H9 (cell line): ENCODE measurements at regions not wholly inside any gene's neighbourhood (a gene's known extent, or its start where the extent isn't known, plus 50 kb on each side); places are given as distances from the start of the nearest gene placed in this dataset.

Experiments used
- DNase-seq: peaks from one replicate; pipeline ENCODE4 v3.0.0-alpha.2; 2017
- H2AFZ ChIP-seq: one replicate; pipeline ENCODE4 v1.6.1; 2013; ENCODE audit warnings: mild to moderate bottlenecking, low read length, control low read depth, moderate library complexity
- H2AK5ac ChIP-seq: 2 replicates; pipeline ENCODE4 v1.6.1; 2013; ENCODE audit warnings: low read length, control low read depth, mixed read lengths; ENCODE audit not compliant: insufficient read length
- H2BK120ac ChIP-seq: one replicate; pipeline ENCODE4 v1.6.1; 2013; ENCODE audit warnings: low read depth, mild to moderate bottlenecking, low read length, control low read depth, inconsistent platforms; ENCODE audit not compliant: poor library complexity, severe bottlenecking
- H2BK12ac ChIP-seq: 2 replicates; pipeline ENCODE4 v1.6.1; 2013; ENCODE audit warnings: low read length, control low read depth, mixed read lengths, low read depth; ENCODE audit not compliant: insufficient read length
- H2BK15ac ChIP-seq: 2 replicates; pipeline ENCODE4 v1.6.1; 2013; ENCODE audit warnings: low read depth, low read length, control low read depth
- H2BK20ac ChIP-seq: one replicate; pipeline ENCODE4 v1.6.1; 2013; ENCODE audit warnings: low read depth, mild to moderate bottlenecking, low read length, control low read depth, inconsistent platforms; ENCODE audit not compliant: poor library complexity, severe bottlenecking
- H2BK5ac ChIP-seq: 2 replicates; pipeline ENCODE4 v1.6.1; 2013; ENCODE audit warnings: low read length, control low read depth, mixed read lengths; ENCODE audit not compliant: insufficient read length
- H3K14ac ChIP-seq: 2 replicates; pipeline ENCODE4 v1.6.1; 2013; ENCODE audit warnings: low read length, control low read depth; ENCODE audit not compliant: insufficient read depth
- H3K18ac ChIP-seq: 2 replicates; pipeline ENCODE4 v1.6.1; 2013; ENCODE audit warnings: low read depth, mild to moderate bottlenecking, mixed read lengths, low read length, control low read depth; ENCODE audit not compliant: insufficient read length
- H3K23ac ChIP-seq: 2 replicates; pipeline ENCODE4 v1.6.1; 2013; ENCODE audit warnings: low read length, control low read depth, mixed read lengths, low read depth; ENCODE audit not compliant: insufficient read length
- H3K23me2 ChIP-seq: 2 replicates; pipeline ENCODE4 v1.6.1; 2013; ENCODE audit warnings: low read depth, mild to moderate bottlenecking, mixed read lengths, low read length, control low read depth; ENCODE audit not compliant: insufficient read length, poor library complexity, severe bottlenecking
- H3K27ac ChIP-seq: 2 replicates; pipeline ENCODE4 v1.5.1; 2013; ENCODE audit warnings: low read length, control low read depth, mixed read lengths, low read depth; ENCODE audit not compliant: insufficient read length
- H3K27me3 ChIP-seq: 2 replicates; pipeline ENCODE4 v1.6.1; 2013; ENCODE audit warnings: low read length, control low read depth, inconsistent platforms; ENCODE audit not compliant: insufficient read depth
- H3K4ac ChIP-seq: 2 replicates; pipeline ENCODE4 v1.6.1; 2013; ENCODE audit warnings: low read depth, mild to moderate bottlenecking, control low read depth, inconsistent platforms, low read length, moderate library complexity
- H3K4me1 ChIP-seq: 2 replicates; pipeline ENCODE4 v1.6.1; 2013; ENCODE audit warnings: low read length, control low read depth, inconsistent platforms; ENCODE audit not compliant: insufficient read depth
- H3K4me2 ChIP-seq: 2 replicates; pipeline ENCODE4 v1.6.1; 2013; ENCODE audit warnings: low read length, control low read depth, mixed read lengths; ENCODE audit not compliant: insufficient read length, insufficient read depth
- H3K56ac ChIP-seq: 2 replicates; pipeline ENCODE4 v1.6.1; 2013; ENCODE audit warnings: low read depth, mild to moderate bottlenecking, mixed read lengths, low read length, control low read depth; ENCODE audit not compliant: insufficient read length
- H3K79me1 ChIP-seq: 2 replicates; pipeline ENCODE4 v1.6.1; 2013; ENCODE audit warnings: low read depth, mild to moderate bottlenecking, moderate library complexity, low read length, control low read depth, inconsistent platforms; ENCODE audit not compliant: insufficient read depth, poor library complexity, severe bottlenecking
- H3K79me2 ChIP-seq: 2 replicates; pipeline ENCODE4 v1.6.1; 2013; ENCODE audit warnings: low read length, control low read depth, inconsistent platforms; ENCODE audit not compliant: insufficient read depth
- H3K9ac ChIP-seq: 2 replicates; pipeline ENCODE4 v1.6.1; 2013; ENCODE audit warnings: low read length, control low read depth, mixed read lengths; ENCODE audit not compliant: insufficient read length; ENCODE audit errors: extremely low read depth
- H3K9me3 ChIP-seq: one replicate; pipeline ENCODE4 v1.6.1; 2013; ENCODE audit warnings: low read depth, low read length, inconsistent platforms; ENCODE audit not compliant: control insufficient read depth
- H3T11ph ChIP-seq: one replicate; pipeline ENCODE4 v1.6.1; 2013; ENCODE audit warnings: mild to moderate bottlenecking, low read length, control low read depth, inconsistent platforms
- H4K20me1 ChIP-seq: one replicate; pipeline ENCODE4 v1.6.1; 2013; ENCODE audit not compliant: control insufficient read depth, insufficient read length, insufficient read depth
- H4K5ac ChIP-seq: 2 replicates; pipeline ENCODE4 v1.6.1; 2013; ENCODE audit warnings: low read depth, mild to moderate bottlenecking, mixed read lengths, low read length, control low read depth; ENCODE audit not compliant: insufficient read length
- H4K8ac ChIP-seq: replicated peaks from 2 replicates; pipeline ENCODE4 v1.6.1; 2013; ENCODE audit warnings: low read length, control low read depth, mixed read lengths, low read depth; ENCODE audit not compliant: insufficient read length
- H4K91ac ChIP-seq: 2 replicates; pipeline ENCODE4 v1.6.1; 2013; ENCODE audit warnings: low read depth, mild to moderate bottlenecking, moderate library complexity, mixed read lengths, low read length, control low read depth; ENCODE audit not compliant: insufficient read length
- H3K27ac Mint-ChIP-seq, 3 experiments: 2 replicates in 2 of 3; 3 replicates in 1 of 3; pipeline ENCODE4 v1.8.0; 2020 to 2021; ENCODE audit warnings: mixed read lengths in 3 of 3, mild to moderate bottlenecking in 1 of 3, moderate library complexity in 1 of 3
- H3K27me3 Mint-ChIP-seq: 2 replicates; pipeline ENCODE4 v1.8.0; 2021; ENCODE audit warnings: low read depth, mild to moderate bottlenecking, moderate library complexity, mixed read lengths
- H3K36me3 Mint-ChIP-seq, 3 experiments: 2 replicates in 2 of 3; 3 replicates in 1 of 3; pipeline ENCODE4 v1.8.0; 2020 to 2021; ENCODE audit warnings: low read depth in 3 of 3, mixed read lengths in 3 of 3; ENCODE audit not compliant: insufficient read depth in 1 of 3
- H3K4me1 Mint-ChIP-seq, 2 experiments: 2 replicates each; pipeline ENCODE4 v1.8.0; 2020; ENCODE audit warnings: mixed read lengths in 2 of 2
- H3K4me3 Mint-ChIP-seq, 2 experiments: 2 replicates in 1 of 2; 3 replicates in 1 of 2; pipeline ENCODE4 v1.8.0; 2020 to 2021; ENCODE audit warnings: mild to moderate bottlenecking in 2 of 2, mixed read lengths in 2 of 2, moderate library complexity in 1 of 2
- H3K9me3 Mint-ChIP-seq, 2 experiments: 2 replicates in 1 of 2; 3 replicates in 1 of 2; pipeline ENCODE4 v1.8.0; 2020; ENCODE audit warnings: mild to moderate bottlenecking in 2 of 2, mixed read lengths in 2 of 2, moderate library complexity in 1 of 2
- WGBS: extraction: QIAGEN DNeasy Blood & Tissue Kit; methylation state at CpG from one replicate; pipeline ENCODE4 v1.1.7; 2013; ENCODE audit warnings: missing lambda C conversion rate, low lambda C conversion rate, mixed read lengths; ENCODE audit not compliant: insufficient read length; ENCODE audit errors: extremely low coverage; 5-methylcytosine and 5-hydroxymethylcytosine counted together
- TF ChIP-seq, protein P1 (sequence below): fragments of 200-600 bp; sonication (generic); conservative IDR thresholded peaks from 3 replicates; pipeline ENCODE4 v1.8.0; 2021; ENCODE audit warnings: antibody characterized with exemption, mild to moderate bottlenecking

- no peak overlapping the region for H3K14ac ChIP-seq
- no peak overlapping the region for H4K91ac ChIP-seq
- no peaks in the 10 kb centered on the region for H3K79me2 ChIP-seq
- no peaks in the 10 kb centered on the region for H3K36me3 Mint-ChIP-seq
- WGBS, result no CpG with 5 or more reads among the region's 4 CpGs
- no peak overlapping the region for H2AFZ ChIP-seq
- H3K23ac ChIP-seq, result no peak overlapping the region
- no peak overlapping the region for H3K4me3 Mint-ChIP-seq
- no peak overlapping the region for H3K27ac Mint-ChIP-seq
- no peaks in the 10 kb centered on the region for H3K27me3 Mint-ChIP-seq
- TF ChIP-seq, protein P1, sequence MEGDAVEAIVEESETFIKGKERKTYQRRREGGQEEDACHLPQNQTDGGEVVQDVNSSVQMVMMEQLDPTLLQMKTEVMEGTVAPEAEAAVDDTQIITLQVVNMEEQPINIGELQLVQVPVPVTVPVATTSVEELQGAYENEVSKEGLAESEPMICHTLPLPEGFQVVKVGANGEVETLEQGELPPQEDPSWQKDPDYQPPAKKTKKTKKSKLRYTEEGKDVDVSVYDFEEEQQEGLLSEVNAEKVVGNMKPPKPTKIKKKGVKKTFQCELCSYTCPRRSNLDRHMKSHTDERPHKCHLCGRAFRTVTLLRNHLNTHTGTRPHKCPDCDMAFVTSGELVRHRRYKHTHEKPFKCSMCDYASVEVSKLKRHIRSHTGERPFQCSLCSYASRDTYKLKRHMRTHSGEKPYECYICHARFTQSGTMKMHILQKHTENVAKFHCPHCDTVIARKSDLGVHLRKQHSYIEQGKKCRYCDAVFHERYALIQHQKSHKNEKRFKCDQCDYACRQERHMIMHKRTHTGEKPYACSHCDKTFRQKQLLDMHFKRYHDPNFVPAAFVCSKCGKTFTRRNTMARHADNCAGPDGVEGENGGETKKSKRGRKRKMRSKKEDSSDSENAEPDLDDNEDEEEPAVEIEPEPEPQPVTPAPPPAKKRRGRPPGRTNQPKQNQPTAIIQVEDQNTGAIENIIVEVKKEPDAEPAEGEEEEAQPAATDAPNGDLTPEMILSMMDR, result no peak
- no peaks in the 10 kb centered on the region for H3K23me2 ChIP-seq
- no peak for DNase-seq
- H3K27me3 ChIP-seq, result no peaks in the 10 kb centered on the region
- H3K4ac ChIP-seq, result no peak overlapping the region
- H2BK20ac ChIP-seq, result no peak overlapping the region
- no peak overlapping the region for H2BK15ac ChIP-seq
- no peaks in the 10 kb centered on the region for H3K4me1 Mint-ChIP-seq
- H2BK5ac ChIP-seq, result no peak overlapping the region
- H3K4me1 ChIP-seq, result no peaks in the 10 kb centered on the region
- no peaks in the 10 kb centered on the region for H4K20me1 ChIP-seq
- H4K8ac ChIP-seq, result no peak overlapping the region
- no peak overlapping the region for H4K5ac ChIP-seq
- H2AK5ac ChIP-seq, result no peak overlapping the region
- H3K27ac ChIP-seq, result no peak overlapping the region
- H2BK120ac ChIP-seq, result no peak overlapping the region
- no peak overlapping the region for H3K18ac ChIP-seq
- no peaks in the 10 kb centered on the region for H3K9me3 ChIP-seq
- H3K56ac ChIP-seq, result no peak overlapping the region
- no peak overlapping the region for H2BK12ac ChIP-seq
- H3K79me1 ChIP-seq, result no peaks in the 10 kb centered on the region
- no peak overlapping the region for H3K9ac ChIP-seq
- H3K9me3 Mint-ChIP-seq, result no peaks in the 10 kb centered on the region
- H3K4me2 ChIP-seq, result no peak overlapping the region
- no peak overlapping the region for H3T11ph ChIP-seq
These were observed 599.8 kb downstream of the ADGRL2 start for GRCh38 chr1:82400521-82400920.
